ENCODE measurements at regions not wholly inside any gene's neighbourhood (a gene's known extent, or its start where the extent isn't known, plus 50 kb on each side); places are given as distances from the start of the nearest gene placed in this dataset.

DNA sequence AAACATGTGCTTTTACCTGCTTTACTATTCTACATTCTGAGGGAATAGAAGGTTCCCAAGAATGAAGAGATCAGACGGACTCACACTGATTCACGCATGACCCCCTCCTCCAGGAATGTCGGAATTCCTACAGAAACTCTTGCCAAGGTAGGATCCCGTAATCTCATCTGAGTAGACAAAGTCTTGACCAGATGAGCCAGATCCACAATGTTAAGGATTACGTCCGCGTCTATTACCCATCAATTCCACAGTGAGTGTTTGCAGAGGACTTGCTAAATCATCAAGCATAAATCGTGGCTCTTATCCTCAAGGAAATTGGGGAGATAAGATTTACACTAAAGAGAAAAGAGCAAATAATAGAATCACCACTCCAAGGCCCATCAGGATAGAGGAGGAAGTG, 245.9 kb upstream of the FOXQ1 start:
- no peak for DNase-seq (ENCODE audit: low read depth in 2 of 3, low spot score in 2 of 3)

DNA sequence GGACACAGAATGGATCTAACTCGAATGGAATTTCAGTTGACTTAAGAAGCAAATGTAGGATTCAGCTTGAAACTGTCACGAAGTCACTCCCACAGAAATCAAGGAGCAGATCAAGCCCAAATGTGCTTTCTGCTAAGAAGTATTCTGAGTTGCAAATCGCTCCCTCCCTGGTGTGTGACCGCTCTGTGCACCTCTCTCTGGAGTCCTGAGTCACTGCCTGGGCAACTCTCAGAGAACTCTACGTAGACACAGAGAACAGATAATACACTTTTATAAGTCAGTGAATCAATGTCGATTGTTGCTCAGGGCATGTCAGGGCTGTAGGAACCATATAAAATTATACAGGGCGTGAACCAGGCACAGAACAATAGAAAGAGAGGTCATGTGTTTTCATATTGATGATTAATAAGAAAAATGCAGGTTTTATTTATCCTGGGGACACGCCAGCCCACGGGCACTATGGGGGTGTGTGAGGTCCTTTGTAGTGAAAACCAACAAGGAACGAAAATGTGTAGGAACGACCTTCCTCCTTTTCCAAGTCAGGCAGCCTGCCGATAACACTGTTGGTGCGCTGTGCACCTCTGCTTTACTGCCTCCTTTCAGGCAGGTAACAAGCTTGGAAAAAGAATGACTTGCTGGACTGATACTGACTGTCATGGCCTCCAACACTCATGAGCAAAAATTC, 248.1 kb upstream of the FOXQ1 start:
- DNase-seq (ENCODE audit: low read depth in 2 of 3, low spot score in 2 of 3), result no peak

DNA sequence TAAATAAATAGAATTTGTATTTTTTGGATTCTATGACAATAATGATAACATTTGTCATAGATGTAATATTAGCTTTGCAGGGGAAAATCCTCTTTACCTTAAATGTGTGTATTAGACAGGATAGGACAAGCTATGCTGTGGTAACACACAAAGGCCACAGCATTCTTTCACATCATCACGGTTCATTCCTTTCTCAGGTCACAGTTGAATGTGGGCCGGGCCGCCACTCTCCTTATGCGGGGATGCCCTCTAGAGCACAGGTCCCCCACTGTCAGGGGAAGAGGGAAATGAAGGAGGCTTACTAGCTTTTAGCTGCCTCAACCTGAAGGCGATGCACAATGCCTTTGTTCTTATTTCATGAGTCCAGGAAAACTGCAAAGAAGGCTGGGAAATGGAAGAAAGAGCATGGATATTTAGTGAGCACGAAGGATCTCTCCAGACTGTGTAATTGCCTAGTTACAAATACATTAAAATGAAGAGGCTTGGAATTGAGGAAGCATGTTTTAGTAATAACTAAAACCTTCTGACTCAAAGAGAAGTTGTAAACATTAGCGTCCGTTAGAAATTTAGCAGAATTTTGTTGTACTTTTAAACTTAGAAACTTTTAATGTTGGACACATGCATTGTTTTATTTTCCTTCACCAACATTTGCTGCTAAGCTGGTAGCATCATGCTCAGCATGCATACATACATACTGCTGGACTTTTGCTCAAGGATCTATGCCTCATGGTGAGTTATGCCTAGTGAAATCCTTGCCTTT, 248.9 kb upstream of the FOXQ1 start:
- no peak for DNase-seq (ENCODE audit: low read depth in 2 of 3, low spot score in 2 of 3)

GRCh38 chr6:1059596-1059995, 252.3 kb upstream of the FOXQ1 start:
- DNase-seq (ENCODE audit: low read depth in 2 of 3, low spot score in 2 of 3), result no peak

DNA sequence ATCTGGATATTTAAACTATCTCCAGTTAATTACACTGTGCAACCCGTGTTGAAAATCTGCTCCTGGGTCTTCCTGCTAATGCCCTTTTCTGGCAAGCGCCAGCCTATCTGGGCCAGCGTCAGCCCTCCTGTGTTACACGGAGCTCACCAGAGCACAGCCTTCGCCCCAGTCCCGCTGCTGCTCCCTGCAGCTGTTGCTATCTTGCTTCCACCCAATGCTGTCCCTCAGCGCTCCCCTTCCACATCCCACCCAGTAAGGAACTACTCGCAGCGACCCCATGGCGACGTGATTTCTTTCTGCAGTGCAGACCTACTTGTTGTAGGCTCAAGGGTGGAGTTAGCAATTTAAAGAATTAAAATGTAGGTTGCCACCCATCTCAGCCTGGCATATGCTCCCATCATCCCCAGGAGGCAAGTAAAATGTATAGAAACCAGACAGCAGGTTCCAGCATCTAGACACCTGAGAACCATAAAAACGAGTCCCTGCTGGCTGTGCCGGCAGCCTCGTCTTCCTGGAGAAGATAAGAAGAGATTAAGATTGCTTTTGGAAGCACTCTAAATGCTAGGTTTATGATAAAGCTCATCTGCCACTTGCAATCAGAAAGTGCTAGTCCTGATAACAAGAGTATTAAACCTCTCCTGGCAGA, 254.3 kb upstream of the FOXQ1 start:
- DNase-seq (ENCODE audit: low read depth in 2 of 3, low spot score in 2 of 3), result no peak

DNA sequence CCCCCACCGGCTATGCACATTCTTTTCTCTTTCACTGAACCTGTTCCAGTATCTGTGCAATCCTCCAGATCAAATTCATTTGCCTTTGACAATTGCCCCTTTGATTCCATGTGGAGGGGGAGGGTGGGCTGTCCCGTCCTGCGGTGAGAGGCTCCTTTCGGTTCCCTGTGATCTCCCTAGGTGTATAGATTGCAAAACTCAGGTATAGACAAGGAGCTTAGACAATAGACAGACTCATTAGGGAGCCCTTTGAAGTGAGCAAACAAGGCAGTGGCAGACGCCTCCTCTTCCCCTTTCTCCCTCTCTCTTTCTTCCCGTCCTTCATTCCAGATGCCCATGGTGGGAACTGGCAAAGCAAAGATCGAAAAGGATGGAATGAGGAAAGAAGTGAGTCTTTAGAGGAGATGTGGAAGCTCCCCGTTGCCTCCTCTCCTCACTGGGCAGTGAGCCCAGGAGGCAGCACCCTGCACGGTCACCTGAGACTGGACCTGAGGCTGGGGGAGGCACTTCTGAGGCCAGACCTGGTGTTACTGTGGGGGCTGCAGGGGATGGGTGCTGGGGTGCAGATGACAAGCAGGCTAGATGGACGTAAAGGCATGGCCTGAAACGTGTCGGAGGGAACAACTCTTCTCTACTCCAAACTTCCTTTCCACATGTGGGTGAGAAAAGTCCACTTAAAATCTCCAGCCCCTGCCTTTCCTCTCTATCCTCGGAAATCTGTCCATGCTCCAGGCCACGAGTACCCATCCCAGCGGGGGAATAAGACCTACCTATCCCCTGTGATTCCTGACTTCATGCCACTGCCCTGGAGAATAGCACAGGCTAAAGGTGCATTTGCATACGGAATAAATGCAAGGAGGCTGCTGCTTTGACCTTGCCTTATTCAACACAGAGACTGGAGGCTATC, 256.6 kb upstream of the FOXQ1 start:
- no peak for DNase-seq (ENCODE audit: low read depth in 2 of 3, low spot score in 2 of 3)

DNA sequence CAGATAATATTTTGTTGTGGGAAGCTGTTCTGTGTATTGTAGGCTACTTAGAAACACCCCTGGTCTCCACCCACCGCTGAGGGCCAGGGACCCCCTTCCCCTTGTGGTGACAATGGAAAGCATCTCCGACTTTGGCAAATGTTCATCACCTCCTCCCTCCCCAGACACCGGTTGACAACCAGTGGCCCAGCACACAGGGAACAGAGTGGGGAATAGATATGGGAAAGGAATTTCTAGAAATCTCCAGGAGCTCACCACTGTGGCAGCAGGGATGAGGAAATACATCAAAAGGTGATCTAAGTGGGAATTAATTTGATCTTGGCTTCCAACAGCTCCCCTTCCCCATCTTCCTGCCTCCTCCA, 257.3 kb upstream of the FOXQ1 start:
- no peak for DNase-seq (ENCODE audit: low read depth in 2 of 3, low spot score in 2 of 3)

GRCh38 chr6:1053586-1053985, 258.3 kb upstream of the FOXQ1 start:
- no peak for DNase-seq (ENCODE audit: low read depth in 2 of 3, low spot score in 2 of 3)

- no peak for DNase-seq (ENCODE audit: low read depth in 2 of 3, low spot score in 2 of 3)
These were observed 259.6 kb upstream of the FOXQ1 start for GRCh38 chr6:1052262-1052661.

- DNase-seq (ENCODE audit: low read depth in 2 of 3, low spot score in 2 of 3), result no peak
These were observed 262.0 kb upstream of the FOXQ1 start for GRCh38 chr6:1049900-1050299.

- no peak for DNase-seq (ENCODE audit: low read depth in 2 of 3, low spot score in 2 of 3)
These were observed 262.7 kb upstream of the FOXQ1 start for GRCh38 chr6:1049170-1049569.

DNA sequence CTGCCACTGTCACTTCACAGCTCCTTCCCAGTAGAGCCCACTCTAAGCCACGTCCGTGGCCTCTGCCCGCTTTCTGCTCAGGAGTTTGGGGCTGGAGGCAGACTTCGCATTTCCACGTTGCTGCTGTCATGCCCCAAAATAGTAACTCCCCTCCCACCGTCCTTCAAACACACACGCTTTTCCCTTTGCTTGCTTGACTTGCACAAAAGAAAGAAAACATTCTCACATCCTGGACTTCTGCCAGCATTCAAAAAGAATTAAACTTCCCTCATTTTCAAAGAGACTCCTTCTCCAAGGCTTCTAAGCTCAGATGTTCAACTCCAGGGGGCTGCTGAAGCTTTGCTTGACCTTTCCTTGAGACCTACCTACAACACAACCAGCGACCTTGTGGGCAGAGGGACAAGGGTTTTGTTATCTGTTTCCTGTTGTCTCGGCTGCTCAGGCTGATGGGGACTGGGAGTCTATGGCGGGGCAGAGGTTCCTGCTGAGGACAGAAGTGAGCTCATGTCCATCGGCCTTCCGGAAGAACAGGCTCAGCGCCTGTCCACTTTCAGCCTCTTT, 263.8 kb upstream of the FOXQ1 start:
- no peak for DNase-seq (ENCODE audit: low read depth in 2 of 3, low spot score in 2 of 3)

DNA sequence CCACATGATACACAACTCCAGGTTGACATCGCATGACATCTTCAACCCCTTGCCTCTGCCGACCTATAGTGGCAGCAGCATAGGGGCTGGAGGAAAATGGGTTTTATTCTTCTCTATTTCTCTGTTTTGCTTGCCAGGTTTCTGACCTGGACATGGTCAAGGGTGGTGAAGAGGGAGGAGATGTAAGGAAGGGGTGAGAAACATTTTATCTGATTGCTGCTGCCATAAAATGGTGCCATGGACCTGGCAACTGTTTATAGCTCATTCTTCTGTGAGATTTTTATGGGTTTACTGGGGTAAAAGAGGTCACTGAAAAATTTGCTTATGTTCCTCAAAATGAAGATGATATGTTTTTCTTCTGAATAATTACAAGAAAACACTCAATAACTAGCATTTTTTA, 266.7 kb upstream of the FOXQ1 start:
- DNase-seq (ENCODE audit: low read depth in 2 of 3, low spot score in 2 of 3), result no peak

- DNase-seq (ENCODE audit: low read depth in 2 of 3, low spot score in 2 of 3), result no peak
These were observed 267.7 kb upstream of the FOXQ1 start for GRCh38 chr6:1044040-1044836.

- no peak for DNase-seq (ENCODE audit: low read depth in 2 of 3, low spot score in 2 of 3)
These were observed 268.5 kb upstream of the FOXQ1 start for GRCh38 chr6:1043458-1043836.

DNA sequence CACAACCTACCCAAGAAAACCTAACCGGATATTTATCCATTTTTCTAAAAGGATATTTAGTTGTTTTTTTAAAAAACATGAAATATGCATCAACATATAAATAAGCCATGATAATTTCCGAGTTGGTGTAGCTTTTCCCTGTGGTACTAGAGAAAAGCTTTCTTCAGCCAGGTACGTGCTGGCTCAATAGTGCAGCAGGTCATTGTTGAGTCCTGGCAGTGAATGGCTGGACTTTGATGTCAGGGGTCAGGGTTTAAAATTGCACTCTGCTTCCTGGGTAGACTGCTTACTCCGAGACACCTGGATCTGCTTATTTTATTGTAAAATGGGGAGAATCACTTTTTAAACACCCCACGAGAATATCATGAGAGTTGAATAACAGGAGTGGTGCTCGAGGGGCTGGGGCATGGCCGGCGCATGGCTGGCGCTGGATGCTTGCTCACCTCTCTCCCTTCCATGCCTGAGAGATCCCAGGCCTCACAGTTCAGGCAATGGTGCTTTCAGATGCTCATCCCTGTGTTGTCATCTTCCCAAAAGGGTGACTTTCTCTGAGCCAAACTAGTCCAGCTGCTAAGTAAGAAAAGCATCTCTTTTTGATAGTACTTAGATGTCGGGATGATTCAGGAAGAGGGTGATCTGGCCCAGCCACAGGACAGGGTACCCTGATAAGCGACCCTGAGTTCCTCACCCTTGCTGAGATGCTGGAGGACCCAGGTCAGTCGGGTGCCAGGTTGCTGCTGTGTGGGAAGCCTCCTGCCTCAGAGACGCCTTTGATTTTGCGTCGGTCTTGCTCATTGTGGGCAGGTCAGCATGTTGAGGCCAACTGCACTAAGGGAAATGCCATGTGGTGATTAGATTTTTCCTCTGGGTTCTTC, 269.1 kb upstream of the FOXQ1 start:
- no peak for DNase-seq (ENCODE audit: low read depth in 2 of 3, low spot score in 2 of 3)

GRCh38 chr6:1040393-1040792, 271.5 kb upstream of the FOXQ1 start:
- no peak for DNase-seq (ENCODE audit: low read depth in 2 of 3, low spot score in 2 of 3)

GRCh38 chr6:1039746-1040145, 272.2 kb upstream of the FOXQ1 start:
- no peak for DNase-seq (ENCODE audit: low read depth in 2 of 3, low spot score in 2 of 3)

- no peak for DNase-seq (ENCODE audit: low read depth in 2 of 3, low spot score in 2 of 3)
These were observed 272.7 kb upstream of the FOXQ1 start for GRCh38 chr6:1039191-1039590.
